SU-DHL-6 (cell line): ENCODE measurements at regions not wholly inside any gene's neighbourhood (a gene's known extent, or its start where the extent isn't known, plus 50 kb on each side); places are given as distances from the start of the nearest gene placed in this dataset.

Source experiments
- CTCF ChIP-seq: fragments of 200-600 bp; sonication (generic); IDR thresholded peaks from one replicate; pipeline ENCODE4 v1.5.1; 2017; ENCODE audit warnings: antibody characterized with exemption, mild to moderate bottlenecking, low read length, moderate library complexity; ENCODE audit not compliant: insufficient read depth, poor library complexity, severe bottlenecking
- EZH2phosphoT487 ChIP-seq: fragments of 200-600 bp; sonication (generic), shearing (Covaris generic); conservative IDR thresholded peaks from 2 replicates; pipeline ENCODE4 v1.6.1; 2018; ENCODE audit warnings: mild to moderate bottlenecking, antibody characterized with exemption, low read length, moderate library complexity, mixed read lengths

GRCh38 chr2:239568601-239569000, 167.8 kb upstream of the HDAC4 start:
- TF ChIP-seq CTCF (no peak), EZH2phosphoT487 (no peak)
